Skin of body (tissue), 1 donor: ENCODE measurements at regions not wholly inside any gene's neighbourhood (a gene's known extent, or its start where the extent isn't known, plus 50 kb on each side); places are given as distances from the start of the nearest gene placed in this dataset.
"Not testable (repeated sequence)": the region's sequence is repeated elsewhere in the genome, so short reads cannot be mapped to it uniquely, and the experiment has no call there.

Experiments used
- DNase-seq: peaks from one replicate; lab custom pipeline; 2025; lab: John Stamatoyannopoulos, UW

DNA sequence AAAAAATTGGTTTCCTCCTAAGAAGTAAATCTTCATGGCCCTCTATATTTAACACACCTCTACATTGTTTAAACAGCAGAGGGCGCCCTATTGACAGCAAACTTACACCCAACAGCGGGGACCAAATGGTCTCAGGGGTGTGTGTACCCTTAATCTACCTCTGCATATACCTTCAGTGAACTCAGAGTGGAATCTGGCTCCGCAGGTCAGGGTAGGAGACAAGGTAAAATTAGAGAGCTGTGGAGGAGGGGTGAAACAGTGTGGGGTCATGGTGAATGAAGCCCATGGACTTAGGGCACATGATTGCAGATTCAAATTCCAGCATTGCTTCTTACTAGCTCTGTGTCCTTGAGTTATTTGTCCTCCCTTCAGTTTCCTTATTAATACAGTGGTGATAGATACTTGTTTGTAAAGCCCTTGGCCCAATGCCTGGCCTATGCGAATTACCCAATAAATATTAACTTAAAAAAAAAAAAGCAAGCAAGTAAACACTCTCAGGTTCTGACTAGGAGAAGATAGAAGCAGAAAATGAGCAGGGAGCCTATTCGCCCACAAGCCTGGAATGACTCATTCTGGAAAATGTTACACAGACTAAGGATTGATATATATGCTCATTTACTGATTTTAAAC is 122.9 kb downstream of the CAVIN4 start:
- DNase-seq, result no peak

DNA sequence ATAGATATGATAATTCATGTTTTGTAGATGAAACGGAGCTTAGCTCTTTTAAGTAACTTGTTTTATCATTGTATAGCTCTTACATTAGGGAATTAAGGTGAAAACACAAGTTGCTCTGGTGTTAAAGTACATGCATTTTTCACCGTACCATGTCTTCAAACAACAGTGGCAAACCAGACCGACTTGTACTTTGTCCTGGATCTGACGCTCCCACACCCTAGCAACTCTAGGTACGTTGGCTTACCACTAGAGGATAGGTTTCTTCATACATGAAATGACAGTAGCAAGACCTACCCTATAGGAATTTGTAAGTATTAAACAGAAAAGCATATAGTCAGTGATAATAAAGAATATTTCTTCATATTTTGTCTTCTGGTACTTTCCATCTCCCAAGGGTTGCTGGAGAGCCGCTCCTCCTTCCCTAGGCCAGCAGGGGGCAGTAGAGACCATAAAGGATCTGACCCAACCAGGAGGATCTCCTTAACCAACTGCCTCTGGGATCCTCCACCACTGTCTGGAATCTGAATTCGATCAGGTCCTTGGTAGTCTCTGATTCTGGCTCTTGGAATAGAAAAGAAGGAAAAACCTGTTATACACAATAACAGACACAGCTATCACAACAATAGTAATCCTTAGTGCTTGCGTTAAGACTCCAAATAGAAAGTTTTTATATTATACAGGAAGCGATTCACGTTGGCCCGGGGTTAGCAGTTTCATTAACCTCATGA is 136.7 kb downstream of the CAVIN4 start:
- DNase-seq, result no peak

DNA sequence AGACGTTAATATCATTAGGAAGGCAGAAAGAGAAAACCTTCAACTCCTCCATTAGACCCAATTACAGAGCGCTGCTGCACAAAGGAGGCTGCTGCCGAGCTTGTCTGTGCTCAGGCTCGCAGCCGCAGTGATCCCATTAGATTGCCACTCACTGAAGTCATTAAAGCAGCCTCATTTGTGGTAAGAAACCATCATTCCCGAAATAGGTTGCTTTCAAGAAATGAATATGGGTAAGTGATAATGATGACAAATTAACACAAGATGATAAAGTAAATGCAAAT is 137.2 kb downstream of the CAVIN4 start:
- no peak for DNase-seq

DNA sequence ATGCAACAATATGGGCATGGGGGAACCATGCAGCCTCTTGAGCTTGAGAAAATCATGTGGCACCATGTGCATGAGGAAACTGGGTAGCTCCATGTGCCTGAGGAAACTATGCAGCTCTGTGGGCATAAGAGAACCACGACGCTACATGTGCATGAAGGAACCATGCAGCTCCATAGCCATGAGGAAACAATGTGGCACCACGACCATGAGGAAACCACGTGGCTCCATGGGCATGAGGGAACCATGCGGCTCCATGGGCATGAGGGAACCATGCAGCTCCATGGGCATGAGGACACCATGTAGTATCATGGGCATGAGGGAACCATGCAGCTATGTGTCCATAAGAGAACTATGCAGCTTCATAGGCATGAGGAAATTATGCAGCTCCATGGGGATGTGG is 140.8 kb downstream of the CAVIN4 start:
- DNase-seq, result no peak

DNA sequence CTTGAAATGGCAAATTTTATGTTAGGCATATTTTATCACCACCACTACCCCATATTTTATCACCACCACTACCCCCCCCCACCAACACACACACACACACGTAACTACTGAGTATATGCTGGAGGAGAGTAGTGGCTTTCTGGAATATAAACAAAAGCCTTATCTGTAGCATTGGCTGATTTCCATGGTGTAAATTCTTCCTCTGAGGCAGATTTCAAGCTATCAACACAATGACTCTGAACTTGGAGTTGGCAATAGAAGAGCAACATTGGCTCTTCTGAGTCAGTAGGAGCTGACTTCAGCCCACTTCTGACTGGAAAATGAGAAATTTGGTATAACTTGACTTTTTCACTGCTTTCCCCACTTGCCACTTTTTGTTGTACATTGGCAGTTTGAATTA is 143.0 kb downstream of the CAVIN4 start:
- DNase-seq, result no peak

DNA sequence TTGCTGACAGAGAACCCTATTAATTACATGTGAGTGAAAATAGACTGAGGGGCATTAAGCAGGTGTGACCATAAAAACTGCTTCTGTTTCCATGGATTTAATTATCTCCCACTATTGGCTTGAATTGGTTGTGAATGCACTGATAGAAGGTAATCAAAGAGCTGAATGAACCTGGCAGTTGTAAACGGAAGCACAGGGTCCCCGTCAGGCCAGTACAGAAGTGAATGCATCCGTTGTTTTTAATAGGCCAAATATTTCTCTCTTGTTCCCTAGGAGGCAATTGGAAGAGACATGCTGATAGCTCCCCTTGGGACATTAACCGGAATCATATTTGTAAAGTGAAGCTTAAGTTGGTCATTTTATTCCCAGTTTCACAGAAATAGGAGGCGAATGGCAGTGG is 147.0 kb downstream of the CAVIN4 start:
- DNase-seq, result no peak

- no peak for DNase-seq
Measured at GRCh38 chr9:100725371-100725770, 147.5 kb downstream of the CAVIN4 start.

GRCh38 chr9:100729336-100729895 is 151.5 kb downstream of the CAVIN4 start:
- no peak for DNase-seq

- DNase-seq, result no peak
Measured at GRCh38 chr9:100730086-100730485, 152.2 kb downstream of the CAVIN4 start.

GRCh38 chr9:100731038-100731556 is 153.2 kb downstream of the CAVIN4 start:
- DNase-seq, result no peak

GRCh38 chr9:100731557-100731956 is 153.7 kb downstream of the CAVIN4 start:
- no peak for DNase-seq

- no peak for DNase-seq
Measured at GRCh38 chr9:100739208-100739607, 161.3 kb downstream of the CAVIN4 start.

GRCh38 chr9:100739666-100740065 is 161.8 kb downstream of the CAVIN4 start:
- DNase-seq, result no peak

DNA sequence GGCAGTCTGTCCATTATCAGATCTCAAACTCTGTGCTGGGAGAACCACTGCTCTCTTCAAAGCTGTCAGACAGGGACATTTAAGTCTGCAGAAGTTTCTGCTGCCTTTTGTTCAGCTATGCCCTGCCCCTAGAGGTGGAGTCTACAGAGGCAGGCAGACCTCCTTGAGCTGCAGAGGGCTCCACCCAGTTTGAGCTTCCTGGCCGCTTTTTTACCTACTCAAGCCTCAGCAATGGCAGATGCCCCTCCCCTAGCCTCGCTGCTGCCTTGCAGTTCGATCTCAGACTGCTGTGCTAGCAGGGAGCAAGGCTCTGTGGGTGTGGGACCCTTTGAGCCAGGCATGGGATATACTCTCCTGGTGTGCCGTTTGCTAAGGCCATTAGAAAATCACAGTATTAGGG is 171.1 kb downstream of the CAVIN4 start:
- not testable (repeated sequence) for DNase-seq

DNA sequence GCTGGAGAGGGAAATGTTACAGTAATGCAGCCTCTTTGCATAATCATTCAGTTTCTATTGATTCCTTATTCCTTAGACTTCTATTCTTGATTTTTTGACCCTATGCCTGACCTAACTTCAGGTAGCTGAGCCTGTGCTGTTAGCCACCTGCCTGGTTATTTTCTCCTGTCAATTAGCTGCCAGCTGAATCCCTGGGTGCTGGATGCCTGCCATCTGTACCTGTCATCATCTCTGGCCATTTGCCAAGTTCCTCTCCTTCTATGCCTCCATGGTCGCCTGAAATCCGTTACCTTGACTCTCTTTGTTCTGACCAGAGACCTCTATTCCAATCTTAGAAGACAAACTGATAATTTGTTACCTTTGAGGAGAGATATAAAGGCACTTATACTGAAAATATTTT is 178.3 kb downstream of the CAVIN4 start:
- DNase-seq, result no peak

DNA sequence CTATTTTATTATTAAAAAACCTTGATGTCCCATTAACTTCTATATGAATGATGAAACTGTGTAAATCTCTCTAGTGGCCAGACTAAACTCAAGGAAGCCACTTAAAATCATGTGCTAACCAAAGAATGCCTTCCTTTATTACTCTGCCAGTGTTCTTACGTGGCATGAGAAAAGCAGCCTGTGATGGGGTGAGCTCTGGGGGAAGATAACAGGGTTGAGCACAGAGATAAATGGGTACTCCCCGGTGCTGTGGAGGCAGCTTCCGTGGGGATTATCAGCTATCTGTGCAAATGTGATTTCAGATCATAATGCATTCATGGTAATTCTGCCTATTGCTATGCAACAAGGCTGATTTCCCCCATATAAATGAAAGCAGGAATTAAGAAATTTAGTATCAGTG is 181.3 kb downstream of the CAVIN4 start:
- DNase-seq, result no peak

DNA sequence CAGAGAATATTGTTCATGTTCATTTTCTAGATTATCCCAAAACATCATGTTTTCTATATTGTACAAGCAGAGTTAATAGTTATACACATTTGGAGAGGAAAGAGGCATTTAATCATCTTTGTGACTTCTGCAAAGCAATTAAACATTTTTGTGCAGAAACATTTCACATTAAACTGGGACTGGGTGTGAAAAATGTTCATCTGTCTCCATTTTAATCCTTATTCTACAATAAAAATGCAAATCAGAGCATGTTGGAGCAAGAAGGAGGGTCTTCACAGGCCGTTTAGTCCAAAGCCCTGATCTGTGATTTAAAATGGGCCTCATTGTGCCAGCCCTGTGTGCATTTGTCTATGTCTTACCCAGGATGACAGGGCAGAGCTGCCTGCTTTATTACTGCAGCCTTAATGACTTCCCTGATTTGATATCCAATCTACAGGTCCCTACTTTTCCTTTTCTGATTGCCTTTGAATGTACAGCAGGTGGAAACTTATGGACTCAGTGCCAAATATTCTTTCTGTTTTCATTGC is 183.5 kb downstream of the CAVIN4 start:
- no peak for DNase-seq

DNA sequence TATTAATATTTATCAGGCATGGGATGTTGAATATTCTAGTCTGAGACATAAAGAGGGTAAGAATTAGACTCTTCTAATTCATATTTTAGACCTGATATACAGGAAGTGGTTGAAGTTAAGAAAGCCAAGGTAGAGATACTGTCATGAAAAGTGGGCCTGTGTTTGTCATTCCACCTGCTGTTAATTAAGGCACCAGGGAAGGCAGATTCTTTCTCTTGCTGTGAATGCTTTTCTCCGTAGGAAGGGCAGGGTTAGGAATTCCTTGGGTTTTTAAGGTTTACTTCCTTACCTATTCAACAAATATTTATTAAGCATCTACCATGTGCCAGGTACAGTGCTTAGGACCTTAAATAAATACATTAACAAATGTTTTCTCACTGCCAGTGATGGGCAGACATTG is 196.4 kb downstream of the CAVIN4 start:
- DNase-seq, result no peak

DNA sequence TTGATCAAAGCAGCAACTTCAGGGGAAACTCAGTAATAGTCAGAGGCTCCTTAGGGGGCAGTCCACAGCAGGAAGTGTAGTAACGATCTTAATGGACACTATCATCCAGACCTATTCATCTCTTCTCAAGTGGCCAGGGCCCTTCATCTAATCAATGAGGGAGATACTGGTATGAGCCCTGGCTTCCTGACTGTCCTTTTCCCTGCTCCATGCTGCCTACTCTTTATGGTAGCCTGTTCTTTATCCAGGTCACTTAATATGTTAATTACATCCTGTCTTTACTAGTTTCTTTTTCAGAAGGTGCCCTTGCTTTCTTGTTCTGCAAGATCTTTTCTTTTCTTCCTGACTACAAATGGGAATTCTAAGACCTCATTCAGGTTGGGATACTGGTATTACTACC is 197.1 kb downstream of the CAVIN4 start:
- no peak for DNase-seq

- DNase-seq, result no peak
Measured at GRCh38 chr9:100775912-100776311, 198.0 kb downstream of the CAVIN4 start.

DNA sequence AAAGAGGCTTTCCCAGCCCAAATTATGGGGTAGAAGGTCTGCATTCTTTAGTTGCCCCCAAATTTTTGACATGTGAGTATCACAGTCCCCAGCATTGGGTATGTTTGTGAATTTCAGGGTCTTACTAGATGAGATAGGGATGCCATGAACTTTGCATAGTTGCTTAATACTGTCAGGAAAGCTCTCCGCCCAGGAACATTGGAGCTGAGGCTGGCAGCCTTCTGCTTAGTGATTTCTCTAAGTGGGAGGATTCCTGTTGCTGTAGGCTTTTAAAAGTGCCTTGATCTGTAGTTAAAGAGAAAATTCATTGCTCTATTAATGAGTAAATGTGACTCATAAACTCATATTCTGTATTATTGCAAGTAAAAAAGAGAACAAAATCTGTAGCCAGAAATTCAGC is 206.9 kb downstream of the CAVIN4 start:
- DNase-seq, result no peak

DNA sequence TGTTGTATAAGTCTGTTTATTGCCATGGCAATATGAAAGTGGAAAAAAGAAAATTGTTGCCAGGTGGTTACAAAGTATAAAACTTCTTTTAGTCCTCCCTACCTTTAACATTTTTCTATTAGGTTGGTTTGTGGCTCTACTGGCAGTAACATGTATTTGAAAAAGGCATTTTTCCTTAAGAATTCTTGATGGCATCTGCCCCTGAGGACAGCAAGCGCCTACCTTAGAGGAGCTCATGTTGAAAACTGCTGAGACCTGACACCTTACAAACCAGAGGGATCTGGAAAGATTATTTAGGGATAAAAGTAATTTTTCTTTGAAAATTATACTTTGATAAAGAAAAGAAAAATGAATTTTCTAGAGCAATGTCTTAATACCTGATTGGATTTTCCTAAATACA is 208.1 kb downstream of the CAVIN4 start:
- DNase-seq, result no peak

DNA sequence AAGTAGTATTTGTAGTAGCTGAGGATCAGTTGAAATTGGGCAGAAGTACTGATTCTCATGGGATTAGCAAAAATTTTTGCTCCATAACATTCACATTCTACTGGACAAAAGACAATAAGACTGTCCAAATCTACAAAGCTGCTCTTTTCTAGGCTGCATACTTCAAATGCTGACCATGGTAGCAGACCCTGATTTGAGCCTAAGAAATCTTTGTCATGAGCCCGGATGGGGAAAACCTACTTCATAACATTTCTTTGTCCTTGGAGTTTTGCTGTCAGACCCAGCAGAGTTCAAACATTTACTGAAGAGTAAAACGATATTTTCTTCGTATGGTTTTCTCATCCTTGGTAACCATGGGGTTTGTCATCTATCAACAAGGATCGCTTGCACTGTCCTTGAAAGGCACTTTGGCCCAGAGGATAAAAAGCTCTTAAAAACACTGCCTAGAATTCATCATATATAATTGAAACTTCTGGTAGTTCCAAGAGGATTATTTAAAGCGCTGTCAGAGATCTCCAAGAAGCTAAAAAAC is 216.9 kb downstream of the CAVIN4 start:
- DNase-seq, result no peak
